ENCODE measurements at regions not wholly inside any gene's neighbourhood (a gene's known extent, or its start where the extent isn't known, plus 50 kb on each side); places are given as distances from the start of the nearest gene placed in this dataset.

DNA sequence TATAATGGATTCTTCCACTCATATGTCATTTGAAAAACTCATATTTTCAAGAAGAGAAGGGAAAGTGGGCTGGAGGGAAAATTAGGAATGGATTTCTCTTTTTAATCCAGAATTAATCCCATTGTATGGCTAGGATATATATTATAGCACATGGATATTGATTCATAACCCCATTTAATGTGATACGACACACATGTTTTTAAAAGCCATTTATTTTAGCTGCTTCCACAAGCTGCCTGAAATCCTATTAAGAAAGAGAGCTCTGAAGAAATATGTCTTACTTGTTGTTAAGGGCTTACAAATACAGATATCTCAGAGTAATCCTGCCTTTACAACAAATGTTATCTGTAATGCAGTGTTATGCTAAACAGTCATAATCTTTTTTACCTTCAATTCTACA is 598.6 kb downstream of the AMY1C start:
- ATAC-seq (ENCODE audit: insufficient read depth, low read depth) (no peak), DNase-seq (no peak)
- H4K20me1 ChIP-seq (ENCODE audit: insufficient read depth, low read length) = no peaks in the 10 kb centered on the region
- H3K27me3 ChIP-seq (ENCODE audit: insufficient read depth, low read length, poor library complexity) = no peaks in the 10 kb centered on the region
- H3K4me3 ChIP-seq (ENCODE audit: low read depth in 1 of 2, low read length in 2 of 2) = no peak overlapping the region
- H3K36me3 ChIP-seq (ENCODE audit: insufficient read depth, low read length) = no peaks in the 10 kb centered on the region
- H3K4me1 ChIP-seq (ENCODE audit: insufficient read depth, low read length) = no peaks in the 10 kb centered on the region
- no peak overlapping the region for H3K27ac ChIP-seq (ENCODE audit: low read length)
- no peaks in the 10 kb centered on the region for H3K79me2 ChIP-seq (ENCODE audit: insufficient read depth, low read length)
- no peaks in the 10 kb centered on the region for H3K9me3 ChIP-seq (ENCODE audit: insufficient read depth, low read length, severe bottlenecking)
- H2AFZ ChIP-seq (ENCODE audit: low read depth, low read length) = no peak overlapping the region
- no peak overlapping the region for H3K9ac ChIP-seq (ENCODE audit: low read depth, low read length)
- no peak overlapping the region for H3K4me2 ChIP-seq (ENCODE audit: insufficient read depth, low read length)
- TF ChIP-seq, protein P1, sequence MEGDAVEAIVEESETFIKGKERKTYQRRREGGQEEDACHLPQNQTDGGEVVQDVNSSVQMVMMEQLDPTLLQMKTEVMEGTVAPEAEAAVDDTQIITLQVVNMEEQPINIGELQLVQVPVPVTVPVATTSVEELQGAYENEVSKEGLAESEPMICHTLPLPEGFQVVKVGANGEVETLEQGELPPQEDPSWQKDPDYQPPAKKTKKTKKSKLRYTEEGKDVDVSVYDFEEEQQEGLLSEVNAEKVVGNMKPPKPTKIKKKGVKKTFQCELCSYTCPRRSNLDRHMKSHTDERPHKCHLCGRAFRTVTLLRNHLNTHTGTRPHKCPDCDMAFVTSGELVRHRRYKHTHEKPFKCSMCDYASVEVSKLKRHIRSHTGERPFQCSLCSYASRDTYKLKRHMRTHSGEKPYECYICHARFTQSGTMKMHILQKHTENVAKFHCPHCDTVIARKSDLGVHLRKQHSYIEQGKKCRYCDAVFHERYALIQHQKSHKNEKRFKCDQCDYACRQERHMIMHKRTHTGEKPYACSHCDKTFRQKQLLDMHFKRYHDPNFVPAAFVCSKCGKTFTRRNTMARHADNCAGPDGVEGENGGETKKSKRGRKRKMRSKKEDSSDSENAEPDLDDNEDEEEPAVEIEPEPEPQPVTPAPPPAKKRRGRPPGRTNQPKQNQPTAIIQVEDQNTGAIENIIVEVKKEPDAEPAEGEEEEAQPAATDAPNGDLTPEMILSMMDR (IDR thresholded peaks at IDR 0.05; ENCODE audit: borderline replicate concordance, extremely low read depth, low read length, poor library complexity, severe bottlenecking) = no peak
- no peak for TF ChIP-seq EZH2 (IDR thresholded peaks at IDR 0.05; ENCODE audit: borderline replicate concordance, low read depth, low read length, severe bottlenecking)

DNA sequence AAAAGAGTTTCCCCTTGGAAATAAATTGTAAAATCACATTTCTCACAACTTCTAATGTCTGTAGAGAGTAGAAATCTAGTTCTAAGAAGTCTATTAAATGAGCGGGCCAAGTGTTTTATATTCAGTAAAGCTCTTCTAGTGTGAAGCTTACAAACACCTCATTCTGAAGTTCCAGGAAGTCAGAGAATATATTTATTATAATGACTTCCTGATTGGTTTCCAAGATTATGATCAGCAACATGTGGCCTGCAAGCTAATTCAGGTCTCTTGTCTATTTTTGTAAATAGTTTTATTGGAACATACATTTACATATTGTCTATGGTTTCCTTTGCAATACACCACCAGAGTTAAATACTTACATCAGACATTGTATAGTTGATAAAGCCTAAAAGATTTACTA is 603.9 kb downstream of the AMY1C start:
- H3K9me3 ChIP-seq (ENCODE audit: insufficient read depth, low read length, severe bottlenecking) = no peaks in the 10 kb centered on the region
- H3K4me2 ChIP-seq (ENCODE audit: insufficient read depth, low read length) = no peak overlapping the region
- no peaks in the 10 kb centered on the region for H4K20me1 ChIP-seq (ENCODE audit: insufficient read depth, low read length)
- H3K4me1 ChIP-seq (ENCODE audit: insufficient read depth, low read length) = no peaks in the 10 kb centered on the region
- no peak for DNase-seq
- H3K9ac ChIP-seq (ENCODE audit: low read depth, low read length) = no peak overlapping the region
- H3K27ac ChIP-seq (ENCODE audit: low read length) = no peak overlapping the region
- H3K36me3 ChIP-seq (ENCODE audit: insufficient read depth, low read length) = no peaks in the 10 kb centered on the region
- no peaks in the 10 kb centered on the region for H3K27me3 ChIP-seq (ENCODE audit: insufficient read depth, low read length, poor library complexity)
- H3K79me2 ChIP-seq (ENCODE audit: insufficient read depth, low read length) = no peaks in the 10 kb centered on the region
- no peak for ATAC-seq (ENCODE audit: insufficient read depth, low read depth)
- TF ChIP-seq, protein P1 (IDR thresholded peaks at IDR 0.05; ENCODE audit: borderline replicate concordance, extremely low read depth, low read length, poor library complexity, severe bottlenecking) = no peak
- TF ChIP-seq EZH2 (IDR thresholded peaks at IDR 0.05; ENCODE audit: borderline replicate concordance, low read depth, low read length, severe bottlenecking) = no peak
- no peak overlapping the region for H2AFZ ChIP-seq (ENCODE audit: low read depth, low read length)
- no peak overlapping the region for H3K4me3 ChIP-seq (ENCODE audit: low read depth in 1 of 2, low read length in 2 of 2)

DNA sequence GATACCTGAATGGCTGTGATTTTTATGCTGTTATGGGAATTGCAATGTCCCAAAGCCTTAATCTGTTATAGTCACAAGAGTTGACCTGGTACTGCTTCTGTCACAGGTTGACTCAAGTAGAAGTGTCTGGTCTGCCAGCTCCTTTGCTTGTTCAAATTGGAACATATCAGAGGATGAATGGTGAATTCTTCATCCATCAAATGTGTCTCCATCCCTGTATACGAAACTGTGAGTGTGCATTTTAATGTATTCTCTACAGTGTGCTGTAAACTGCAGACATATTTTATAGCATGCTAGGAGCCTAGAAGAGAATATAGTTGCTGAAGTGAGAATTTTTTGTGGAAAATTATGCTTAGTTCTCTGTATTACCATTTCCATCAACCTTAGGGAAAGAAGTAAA is 608.4 kb downstream of the AMY1C start:
- Histone ChIP-seq H3K4me2 (ENCODE audit: insufficient read depth, low read length) (no peak overlapping the region), H4K20me1 (ENCODE audit: insufficient read depth, low read length) (no peaks in the 10 kb centered on the region), H3K27me3 (ENCODE audit: insufficient read depth, low read length, poor library complexity) (no peaks in the 10 kb centered on the region), H3K27ac (ENCODE audit: low read length) (no peak overlapping the region), H3K9ac (ENCODE audit: low read depth, low read length) (no peak overlapping the region), H3K4me1 (ENCODE audit: insufficient read depth, low read length) (no peaks in the 10 kb centered on the region), H3K79me2 (ENCODE audit: insufficient read depth, low read length) (no peaks in the 10 kb centered on the region), H3K4me3 (ENCODE audit: low read depth in 1 of 2, low read length in 2 of 2) (no peak overlapping the region), H3K9me3 (ENCODE audit: insufficient read depth, low read length, severe bottlenecking) (no peaks in the 10 kb centered on the region), H2AFZ (ENCODE audit: low read depth, low read length) (no peak overlapping the region), H3K36me3 (ENCODE audit: insufficient read depth, low read length) (no peaks in the 10 kb centered on the region)
- no peak for TF ChIP-seq EZH2 (IDR thresholded peaks at IDR 0.05; ENCODE audit: borderline replicate concordance, low read depth, low read length, severe bottlenecking)
- TF ChIP-seq, protein P1 (IDR thresholded peaks at IDR 0.05; ENCODE audit: borderline replicate concordance, extremely low read depth, low read length, poor library complexity, severe bottlenecking) = no peak
- ATAC-seq (ENCODE audit: insufficient read depth, low read depth) (no peak), DNase-seq (no peak)

DNA sequence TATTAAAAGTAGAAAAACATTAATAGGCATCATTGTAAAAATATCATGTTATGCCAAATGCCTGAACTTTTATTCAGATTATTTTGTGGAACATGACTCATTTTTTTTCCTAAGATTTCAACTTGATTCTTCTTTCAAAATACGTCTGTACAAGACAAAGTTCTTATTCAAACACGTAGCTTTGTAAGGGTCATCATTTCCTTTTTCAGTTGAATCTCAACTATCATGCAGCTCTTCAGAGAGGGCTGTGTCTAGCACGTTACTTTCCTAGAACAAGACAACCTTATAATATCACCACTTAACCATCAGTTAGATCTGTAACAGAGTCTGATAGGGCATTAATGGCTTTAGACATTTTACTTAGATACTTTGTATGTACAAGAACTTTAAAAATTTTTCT is 608.9 kb downstream of the AMY1C start:
- DNase-seq (no peak), ATAC-seq (ENCODE audit: insufficient read depth, low read depth) (no peak)
- H3K27ac ChIP-seq (ENCODE audit: low read length) = no peak overlapping the region

More for the DNA sequence above, 608.9 kb downstream of the AMY1C start:
- H3K36me3 ChIP-seq (ENCODE audit: insufficient read depth, low read length) = no peaks in the 10 kb centered on the region
- H3K79me2 ChIP-seq (ENCODE audit: insufficient read depth, low read length) = no peaks in the 10 kb centered on the region
- no peak overlapping the region for H3K4me2 ChIP-seq (ENCODE audit: insufficient read depth, low read length)
- no peaks in the 10 kb centered on the region for H3K27me3 ChIP-seq (ENCODE audit: insufficient read depth, low read length, poor library complexity)
- no peak overlapping the region for H3K9ac ChIP-seq (ENCODE audit: low read depth, low read length)
- H3K9me3 ChIP-seq (ENCODE audit: insufficient read depth, low read length, severe bottlenecking) = no peaks in the 10 kb centered on the region
- no peak overlapping the region for H2AFZ ChIP-seq (ENCODE audit: low read depth, low read length)
- no peaks in the 10 kb centered on the region for H3K4me1 ChIP-seq (ENCODE audit: insufficient read depth, low read length)
- no peak overlapping the region for H3K4me3 ChIP-seq (ENCODE audit: low read depth in 1 of 2, low read length in 2 of 2)
- no peak for TF ChIP-seq EZH2 (IDR thresholded peaks at IDR 0.05; ENCODE audit: borderline replicate concordance, low read depth, low read length, severe bottlenecking)
- TF ChIP-seq, protein P1 (IDR thresholded peaks at IDR 0.05; ENCODE audit: borderline replicate concordance, extremely low read depth, low read length, poor library complexity, severe bottlenecking) = no peak
- H4K20me1 ChIP-seq (ENCODE audit: insufficient read depth, low read length) = no peaks in the 10 kb centered on the region
